Thyroid gland (tissue), 4 donors: ENCODE measurements at regions not wholly inside any gene's neighbourhood (a gene's known extent, or its start where the extent isn't known, plus 50 kb on each side); places are given as distances from the start of the nearest gene placed in this dataset.

ENCODE experiments used
- DNase-seq, 2 donors: peaks; one replicate each; pipeline ENCODE4 v3.0.0-alpha.2; 2019
- H3K27ac ChIP-seq, 3 donors: fragments of 200-600 bp; sonication (generic); 1 replicate in 2 of 3; 2 replicates in 1 of 3; pipeline ENCODE4 v1.5.1; 2016 to 2019; ENCODE audit warnings: mild to moderate bottlenecking in 1 of 3, moderate library complexity in 1 of 3
- H3K27me3 ChIP-seq: fragments of 200-600 bp; sonication (generic); one replicate; pipeline ENCODE4 v1.5.1; 2019
- H3K36me3 ChIP-seq, 2 donors: fragments of 200-600 bp; sonication (generic); one replicate each; pipeline ENCODE4 v1.5.1; 2016 to 2019
- H3K4me1 ChIP-seq, 2 donors: fragments of 200-600 bp; sonication (generic); one replicate each; pipeline ENCODE4 v1.5.1; 2017 to 2019
- H3K4me3 ChIP-seq, 3 donors: fragments of 200-600 bp; sonication (generic); replicated peaks in 1 of 3; 1 replicate in 2 of 3; 2 replicates in 1 of 3; pipeline ENCODE4 v1.5.1; 2016; ENCODE audit warnings: mild to moderate bottlenecking in 1 of 3
- H3K9me3 ChIP-seq: fragments of 200-600 bp; sonication (generic); one replicate; pipeline ENCODE4 v1.5.1; 2017
- POLR2A ChIP-seq, 2 donors: fragments of 450-650 bp; IDR thresholded peaks; one replicate each; pipeline ENCODE4 v1.6.1; 2017; ENCODE audit warnings: antibody characterized with exemption in 2 of 2, mild to moderate bottlenecking in 2 of 2, moderate library complexity in 1 of 2
- WGBS, 2 donors: methylation state at CpG; one replicate each; pipeline ENCODE4 v1.1.5; 2017; 5-methylcytosine and 5-hydroxymethylcytosine counted together
- intact Hi-C: fragments of 100-400 bp; cut with DNase I; formaldehyde crosslinking; loops from one replicate; pipeline ENCODE4 v1.15.1; 2023
- TF ChIP-seq, protein P1 (sequence below), 6 experiments: fragments of 200-600 bp in 3 of 6; fragments of 450-650 bp in 3 of 6; sonication (generic) in 3 of 6; IDR thresholded peaks; one replicate each; pipeline ENCODE4 v1.5.1; 2016 to 2019; ENCODE audit warnings: antibody characterized with exemption in 6 of 6, mild to moderate bottlenecking in 2 of 6, inconsistent platforms in 1 of 6, moderate library complexity in 1 of 6

DNA sequence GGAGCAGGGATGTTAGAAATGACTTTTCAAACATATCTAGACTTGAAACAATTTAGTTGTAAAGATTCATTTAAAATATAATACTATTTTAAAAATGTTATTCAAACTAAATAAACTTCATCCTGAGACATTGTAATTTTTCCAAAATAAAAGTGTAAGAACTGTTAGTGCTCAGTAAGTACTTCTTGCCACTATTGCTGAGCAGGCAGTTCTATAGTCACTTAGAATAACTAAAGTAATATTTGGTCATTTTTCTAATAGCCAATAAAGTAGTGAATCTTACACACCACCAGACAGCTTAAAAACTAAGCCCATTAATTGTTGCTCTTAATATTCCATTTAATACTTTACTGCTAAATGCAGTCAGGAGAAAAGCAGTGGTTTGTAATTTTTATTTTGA is 1120.0 kb upstream of the CDH10 start:
- Histone ChIP-seq H3K4me3 (no peak overlapping the region), H3K4me1 (no peaks in the 10 kb centered on the region), H3K27ac (no peak overlapping the region), H3K27me3 (no peaks in the 10 kb centered on the region), H3K9me3 (no peaks in the 10 kb centered on the region), H3K36me3 (no peaks in the 10 kb centered on the region)
- intact Hi-C loops, result no loop called here
- TF ChIP-seq POLR2A (IDR thresholded peaks at IDR 0.05), result no peak
- TF ChIP-seq, protein P1, sequence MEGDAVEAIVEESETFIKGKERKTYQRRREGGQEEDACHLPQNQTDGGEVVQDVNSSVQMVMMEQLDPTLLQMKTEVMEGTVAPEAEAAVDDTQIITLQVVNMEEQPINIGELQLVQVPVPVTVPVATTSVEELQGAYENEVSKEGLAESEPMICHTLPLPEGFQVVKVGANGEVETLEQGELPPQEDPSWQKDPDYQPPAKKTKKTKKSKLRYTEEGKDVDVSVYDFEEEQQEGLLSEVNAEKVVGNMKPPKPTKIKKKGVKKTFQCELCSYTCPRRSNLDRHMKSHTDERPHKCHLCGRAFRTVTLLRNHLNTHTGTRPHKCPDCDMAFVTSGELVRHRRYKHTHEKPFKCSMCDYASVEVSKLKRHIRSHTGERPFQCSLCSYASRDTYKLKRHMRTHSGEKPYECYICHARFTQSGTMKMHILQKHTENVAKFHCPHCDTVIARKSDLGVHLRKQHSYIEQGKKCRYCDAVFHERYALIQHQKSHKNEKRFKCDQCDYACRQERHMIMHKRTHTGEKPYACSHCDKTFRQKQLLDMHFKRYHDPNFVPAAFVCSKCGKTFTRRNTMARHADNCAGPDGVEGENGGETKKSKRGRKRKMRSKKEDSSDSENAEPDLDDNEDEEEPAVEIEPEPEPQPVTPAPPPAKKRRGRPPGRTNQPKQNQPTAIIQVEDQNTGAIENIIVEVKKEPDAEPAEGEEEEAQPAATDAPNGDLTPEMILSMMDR (IDR thresholded peaks at IDR 0.05), result no peak
- no peak for DNase-seq

DNA sequence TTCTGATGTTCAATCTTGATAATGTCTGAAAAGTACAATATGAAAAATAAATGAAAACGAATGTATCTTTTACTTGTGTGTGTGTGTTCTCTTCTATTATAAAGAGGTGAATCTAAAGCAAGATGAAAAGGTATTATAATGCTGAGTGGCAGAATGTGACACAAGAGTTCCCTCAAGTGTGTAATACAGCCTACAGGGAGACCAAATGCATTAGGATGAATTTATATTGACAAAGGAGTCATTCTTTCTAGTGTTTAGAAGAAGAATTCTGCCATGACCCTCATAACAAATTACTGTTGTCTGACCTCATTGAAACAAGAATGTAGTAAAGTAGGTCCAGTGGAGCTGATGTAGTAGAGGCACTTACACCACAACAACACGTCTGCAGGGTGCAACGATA is 1119.0 kb upstream of the CDH10 start:
- WGBS, 2 donors, result 32 to 39% methylated on average over 3 of the region's 3 CpGs
- DNase-seq, result no peak
- TF ChIP-seq POLR2A (IDR thresholded peaks at IDR 0.05), result no peak
- TF ChIP-seq, protein P1 (IDR thresholded peaks at IDR 0.05), result no peak
- H3K36me3 ChIP-seq, result no peaks in the 10 kb centered on the region
- no peak overlapping the region for H3K27ac ChIP-seq
- no peaks in the 10 kb centered on the region for H3K27me3 ChIP-seq
- no peaks in the 10 kb centered on the region for H3K9me3 ChIP-seq
- intact Hi-C loops, result no loop called here
- H3K4me1 ChIP-seq, result no peaks in the 10 kb centered on the region
- H3K4me3 ChIP-seq, result no peak overlapping the region

GRCh38 chr5:25754895-25755294 is 1110.1 kb upstream of the CDH10 start:
- no peak overlapping the region for H3K27ac ChIP-seq
- H3K36me3 ChIP-seq, result no peaks in the 10 kb centered on the region
- H3K4me1 ChIP-seq, result no peaks in the 10 kb centered on the region
- no peak for DNase-seq
- 39 to 47% methylated on average over 3 of the region's 3 CpGs for WGBS, 2 donors
- TF ChIP-seq POLR2A (IDR thresholded peaks at IDR 0.05), result no peak
- TF ChIP-seq, protein P1 (IDR thresholded peaks at IDR 0.05), result no peak
- no peaks in the 10 kb centered on the region for H3K9me3 ChIP-seq
- H3K27me3 ChIP-seq, result no peaks in the 10 kb centered on the region
- H3K4me3 ChIP-seq, result no peak overlapping the region
- intact Hi-C loops, result no loop called here

DNA sequence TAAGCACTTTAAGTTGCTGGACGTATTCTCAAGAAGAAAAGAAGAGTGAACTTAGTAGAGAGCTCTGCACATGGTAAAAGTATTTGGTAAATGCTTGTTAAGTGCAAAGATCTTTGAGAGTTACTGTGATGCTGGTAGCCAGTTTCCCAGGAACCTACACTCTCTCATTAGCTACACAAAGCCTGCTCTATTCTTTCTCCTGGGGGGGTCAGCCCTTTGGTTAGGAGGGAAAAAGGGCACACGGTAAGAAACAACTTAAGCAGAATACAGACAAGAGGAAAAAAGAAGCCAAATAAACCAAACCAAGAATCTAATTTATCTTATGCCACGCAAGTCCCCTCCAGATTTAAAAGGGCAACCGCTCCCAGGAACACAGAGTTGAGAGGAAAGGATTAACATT is 1100.1 kb upstream of the CDH10 start:
- H3K4me1 ChIP-seq, result no peaks in the 10 kb centered on the region
- 37 to 47% methylated on average over 4 of the region's 4 CpGs for WGBS, 2 donors
- intact Hi-C loops, result no loop called here

GRCh38 chr5:25716680-25717079 is 1071.9 kb upstream of the CDH10 start:
- no peaks in the 10 kb centered on the region for H3K27me3 ChIP-seq
- no peak for DNase-seq
- H3K4me3 ChIP-seq, result no peak overlapping the region
- intact Hi-C loops, result no loop called here
- H3K27ac ChIP-seq, result no peak overlapping the region
- H3K4me1 ChIP-seq, result no peaks in the 10 kb centered on the region
- TF ChIP-seq, protein P1 (IDR thresholded peaks at IDR 0.05), result no peak
- TF ChIP-seq POLR2A (IDR thresholded peaks at IDR 0.05), result no peak
- 89 to 93% methylated on average over 1 of the region's 1 CpG for WGBS, 2 donors
- no peaks in the 10 kb centered on the region for H3K36me3 ChIP-seq
- no peaks in the 10 kb centered on the region for H3K9me3 ChIP-seq

More for the DNA sequence above, 1100.1 kb upstream of the CDH10 start:
- no peak for TF ChIP-seq POLR2A (IDR thresholded peaks at IDR 0.05)
- TF ChIP-seq, protein P1 (IDR thresholded peaks at IDR 0.05), result no peak
- DNase-seq, result no peak
- H3K9me3 ChIP-seq, result no peaks in the 10 kb centered on the region
- no peak overlapping the region for H3K27ac ChIP-seq
- no peaks in the 10 kb centered on the region for H3K27me3 ChIP-seq
- no peak overlapping the region for H3K4me3 ChIP-seq
- H3K36me3 ChIP-seq, result no peaks in the 10 kb centered on the region
